Endothelial cell of umbilical vein (primary cell): ENCODE measurements at regions not wholly inside any gene's neighbourhood (a gene's known extent, or its start where the extent isn't known, plus 50 kb on each side); places are given as distances from the start of the nearest gene placed in this dataset.

ENCODE experiments used
- BruUV-seq: library from RNA; stranded (reverse); fragments of 400-500 nt; replicated peaks from 2 replicates; lab custom pipeline; 2021; lab: Mats Ljungman, UMichigan
- CTCF ChIA-PET: fragments of 300-600, 350-600 bp; sonication (Branson Sonifier 250); formaldehyde crosslinking; loops from one replicate; lab custom pipeline; 2021; ENCODE audit warnings: antibody characterized with exemption, inconsistent platforms; lab: Charles Lee
- POLR2A ChIA-PET: fragments of 300-600, 350-600 bp; sonication (Branson Sonifier 250); formaldehyde crosslinking; loops from one replicate; lab custom pipeline; 2021; ENCODE audit warnings: antibody characterized with exemption, inconsistent platforms; lab: Charles Lee
- DNase-seq: peaks from one replicate; pipeline ENCODE4 v3.0.0-alpha.2; 2011; ENCODE audit warnings: low read depth, low spot score
- FAIRE-seq: peaks from 2 replicates; lab custom pipeline; 2011; peaks lifted over from hg19 to GRCh38; lab: Jason Lieb, UNC
- H2AFZ ChIP-seq: 2 replicates; pipeline ENCODE4 v1.6.0; 2012; ENCODE audit warnings: low read depth, low read length, control low read depth, inconsistent platforms
- H3K27ac ChIP-seq: 2 replicates; pipeline ENCODE4 v1.5.1; 2011; ENCODE audit warnings: low read depth, mild to moderate bottlenecking, control low read depth, low read length, moderate library complexity; ENCODE audit not compliant: insufficient read depth
- H3K27me3 ChIP-seq, 2 experiments: 2 replicates each; pipeline versions ENCODE4 v1.6.0 to v1.6.1; 2011; ENCODE audit warnings: low read length in 2 of 2, mixed read lengths in 1 of 2; ENCODE audit not compliant: control insufficient read depth in 2 of 2, insufficient read depth in 2 of 2
- H3K36me3 ChIP-seq, 2 experiments: 2 replicates in 1 of 2; 3 replicates in 1 of 2; pipeline ENCODE4 v1.5.1; 2011; ENCODE audit warnings: low read length in 2 of 2, mild to moderate bottlenecking in 1 of 2, moderate library complexity in 1 of 2; ENCODE audit not compliant: control insufficient read depth in 2 of 2, insufficient read depth in 2 of 2; ENCODE audit errors: extremely low read depth in 1 of 2
- H3K4me1 ChIP-seq: 3 replicates; pipeline ENCODE4 v1.5.1; 2011; ENCODE audit warnings: mild to moderate bottlenecking, low read length; ENCODE audit not compliant: control insufficient read depth, insufficient read depth; ENCODE audit errors: extremely low read depth
- H3K4me2 ChIP-seq: 2 replicates; pipeline ENCODE4 v1.6.1; 2011; ENCODE audit warnings: low read length, control low read depth, mixed read lengths; ENCODE audit not compliant: insufficient read depth
- H3K4me3 ChIP-seq, 3 experiments: fragments of 200-600 bp in 1 of 3; sonication (generic), shearing (Covaris generic) in 1 of 3; replicated peaks in 1 of 3; 2 replicates each; pipeline ENCODE4 v1.5.1; 2011 to 2016; ENCODE audit warnings: control low read depth in 3 of 3, low read length in 3 of 3, mild to moderate bottlenecking in 2 of 3, inconsistent platforms in 1 of 3, low read depth in 1 of 3, moderate library complexity in 1 of 3; ENCODE audit not compliant: insufficient read depth in 1 of 3
- H3K79me2 ChIP-seq: 2 replicates; pipeline ENCODE4 v1.6.0; 2012; ENCODE audit warnings: low read length, inconsistent platforms; ENCODE audit not compliant: control insufficient read depth, insufficient read depth
- H3K9ac ChIP-seq: replicated peaks from 2 replicates; pipeline ENCODE3; 2011; ENCODE audit warnings: low read length, control low read depth; ENCODE audit not compliant: insufficient read depth; ENCODE audit errors: extremely low read depth
- H3K9me1 ChIP-seq: replicated peaks from 3 replicates; pipeline ENCODE4 v1.6.0; 2011; ENCODE audit warnings: mild to moderate bottlenecking, low read length; ENCODE audit not compliant: control insufficient read depth, insufficient read depth; ENCODE audit errors: extremely low read depth
- H3K9me3 ChIP-seq: replicated peaks from 2 replicates; pipeline ENCODE4 v1.5.1; 2012; ENCODE audit warnings: low read length, inconsistent platforms; ENCODE audit not compliant: control insufficient read depth, insufficient read depth
- H4K20me1 ChIP-seq: replicated peaks from 2 replicates; pipeline ENCODE3; 2011; ENCODE audit warnings: mild to moderate bottlenecking, low read length; ENCODE audit not compliant: control insufficient read depth, insufficient read depth; ENCODE audit errors: extremely low read depth
- CTCF ChIP-seq, 2 donors: IDR thresholded peaks; 1 replicate in 1 of 2; 2 replicates in 1 of 2; pipeline ENCODE4 v1.5.1; 2011; ENCODE audit warnings: low read length in 2 of 2, mild to moderate bottlenecking in 2 of 2, moderate library complexity in 2 of 2, control low read depth in 1 of 2, inconsistent platforms in 1 of 2, low read depth in 1 of 2; ENCODE audit not compliant: insufficient read depth in 1 of 2; ENCODE audit errors: extremely low read depth in 1 of 2
- EZH2 ChIP-seq: IDR thresholded peaks from 2 replicates; pipeline ENCODE4 v1.6.1; 2012; ENCODE audit warnings: borderline replicate concordance, low read depth, mild to moderate bottlenecking, moderate library complexity, low read length, inconsistent platforms; ENCODE audit not compliant: severe bottlenecking
- FOS ChIP-seq: IDR thresholded peaks from 2 replicates; pipeline ENCODE4 v1.6.1; 2011; ENCODE audit warnings: mild to moderate bottlenecking, low read length, moderate library complexity, borderline replicate concordance; ENCODE audit not compliant: insufficient read depth
- GATA2 ChIP-seq: IDR thresholded peaks from 2 replicates; pipeline ENCODE4 v1.7.0; 2011; ENCODE audit warnings: low read depth, mild to moderate bottlenecking, moderate library complexity, mixed read lengths, low read length; ENCODE audit not compliant: insufficient read length, insufficient read depth
- JUN ChIP-seq: IDR thresholded peaks from 2 replicates; pipeline ENCODE4 v1.6.1; 2011; ENCODE audit warnings: borderline replicate concordance, low read depth; ENCODE audit not compliant: insufficient read length, insufficient read depth
- MAX ChIP-seq: IDR thresholded peaks from 2 replicates; pipeline ENCODE4 v1.6.1; 2011; ENCODE audit not compliant: insufficient read depth, insufficient read length
- MYC ChIP-seq: IDR thresholded peaks from one replicate; pipeline ENCODE4 v1.6.1; 2011; ENCODE audit warnings: mild to moderate bottlenecking, low read depth, low read length
- POLR2A ChIP-seq: IDR thresholded peaks from 2 replicates; pipeline ENCODE4 v1.6.1; 2012; ENCODE audit warnings: low read depth, mild to moderate bottlenecking, control low read depth, low read length
- POLR2AphosphoS5 ChIP-seq: IDR thresholded peaks from 2 replicates; pipeline ENCODE4 v1.6.1; 2012; ENCODE audit warnings: low read depth, mild to moderate bottlenecking, control low read depth, low read length, moderate library complexity; ENCODE audit not compliant: insufficient read depth
- dilution Hi-C: fragments of 300-500 bp; cut with MboI; formaldehyde crosslinking; loops from one replicate; pipeline ENCODE4 v1.15.0; 2019; ENCODE audit warnings: low sequenced_read_pairs; ENCODE audit not compliant: extremely low pct_ligation_motif_present
- intact Hi-C: fragments of 100-400 bp; cut with micrococcal nuclease; formaldehyde crosslinking; loops from one replicate; pipeline ENCODE4 v1.10.0; 2022

GRCh38 chr3:147160984-147161383, 245.4 kb downstream of the ZIC4 start:
- FAIRE-seq = no peak
- Histone ChIP-seq H3K27ac (no peak overlapping the region), H3K4me2 (no peak overlapping the region), H2AFZ (no peak overlapping the region), H4K20me1 (no peaks in the 10 kb centered on the region), H3K36me3 (no peaks in the 10 kb centered on the region), H3K9me3 (no peaks in the 10 kb centered on the region), H3K9ac (no peak overlapping the region), H3K4me1 (no peaks in the 10 kb centered on the region), H3K4me3 (no peak overlapping the region), H3K79me2 (no peaks in the 10 kb centered on the region), H3K27me3 (peaks cover 0 to 2% of the 10 kb centered on the region in 2 experiments), H3K9me1 (no peaks in the 10 kb centered on the region)
- no peak for DNase-seq
- BruUV-seq = no TSS peak
- intact Hi-C loops = no loop called here
- ChIA-PET POLR2A (no interaction called here), CTCF (no interaction called here)
- TF ChIP-seq JUN (no peak), MAX (no peak), POLR2A (no peak), FOS (no peak), MYC (no peak), EZH2 (no peak), POLR2AphosphoS5 (no peak), CTCF (IDR thresholded peaks at IDR 0.05; ENCODE audit: extremely low read depth in 1 of 2, insufficient read depth in 1 of 2, low read depth in 1 of 2, low read length in 2 of 2) (no peak), GATA2 (no peak)
- dilution Hi-C loops = no loop called here
